Testis (tissue), 2 donors: ENCODE measurements at regions not wholly inside any gene's neighbourhood (a gene's known extent, or its start where the extent isn't known, plus 50 kb on each side); places are given as distances from the start of the nearest gene placed in this dataset.

Experiments used
- DNase-seq: peaks from one replicate; pipeline ENCODE4 v3.0.0-alpha.2; 2019
- H3K27ac ChIP-seq, 2 donors: fragments of 200-600 bp; sonication (generic); one replicate each; pipeline ENCODE4 v1.5.1; 2019
- H3K27me3 ChIP-seq: fragments of 200-600 bp; sonication (generic); one replicate; pipeline ENCODE4 v1.5.1; 2019
- H3K36me3 ChIP-seq: fragments of 200-600 bp; sonication (generic); one replicate; pipeline ENCODE4 v1.5.1; 2017; ENCODE audit warnings: low read depth; ENCODE audit errors: missing control alignments
- H3K4me1 ChIP-seq: fragments of 200-600 bp; sonication (generic); one replicate; pipeline ENCODE4 v1.5.1; 2019
- H3K4me3 ChIP-seq, 2 donors: fragments of 200-600 bp; sonication (generic); one replicate each; pipeline ENCODE4 v1.5.1; 2017 to 2019
- H3K9me3 ChIP-seq: fragments of 200-600 bp; sonication (generic); one replicate; pipeline ENCODE4 v1.5.1; 2017
- POLR2A ChIP-seq: fragments of 450-650 bp; IDR thresholded peaks from one replicate; pipeline ENCODE4 v1.6.1; 2017; ENCODE audit warnings: antibody characterized with exemption, mild to moderate bottlenecking, moderate library complexity
- WGBS, 2 donors: methylation state at CpG; one replicate each; pipeline ENCODE4 v1.1.5; 2018; 5-methylcytosine and 5-hydroxymethylcytosine counted together
- intact Hi-C: fragments of 100-400 bp; cut with DNase I; formaldehyde crosslinking; loops from one replicate; pipeline ENCODE4 v1.15.1; 2023; ENCODE audit warnings: low total_unique reads
- TF ChIP-seq, protein P1 (sequence below), 3 experiments: fragments of 450-650 bp in 2 of 3; fragments of 200-600 bp in 1 of 3; sonication (generic) in 1 of 3; IDR thresholded peaks; one replicate each; pipeline ENCODE4 v1.5.1; 2016 to 2019; ENCODE audit warnings: antibody characterized with exemption in 3 of 3, mild to moderate bottlenecking in 2 of 3, moderate library complexity in 1 of 3

DNA sequence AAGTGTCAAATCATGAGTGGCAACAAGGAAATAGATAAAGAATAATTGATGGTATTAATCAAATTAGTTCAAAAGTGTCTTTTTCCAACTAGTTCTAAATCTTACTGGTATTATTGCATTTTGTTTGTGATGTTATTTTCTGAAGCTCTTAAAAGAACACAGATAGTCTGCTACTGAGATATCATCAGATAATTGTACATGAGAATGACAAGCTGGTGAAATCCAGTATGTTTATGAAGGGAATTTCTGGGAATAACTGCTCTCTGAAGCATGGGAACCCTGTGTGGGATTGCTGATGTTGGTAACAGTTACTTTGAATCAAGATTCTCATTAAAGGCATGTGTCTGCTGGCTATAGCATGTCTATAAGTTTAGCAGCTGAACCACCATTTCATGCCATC, 190.3 kb upstream of the CDIN1 start:
- Histone ChIP-seq H3K27me3 (no peaks in the 10 kb centered on the region), H3K9me3 (no peaks in the 10 kb centered on the region), H3K36me3 (no peaks in the 10 kb centered on the region), H3K4me1 (no peaks in the 10 kb centered on the region), H3K27ac (no peak overlapping the region), H3K4me3 (no peak overlapping the region)
- TF ChIP-seq, protein P1, sequence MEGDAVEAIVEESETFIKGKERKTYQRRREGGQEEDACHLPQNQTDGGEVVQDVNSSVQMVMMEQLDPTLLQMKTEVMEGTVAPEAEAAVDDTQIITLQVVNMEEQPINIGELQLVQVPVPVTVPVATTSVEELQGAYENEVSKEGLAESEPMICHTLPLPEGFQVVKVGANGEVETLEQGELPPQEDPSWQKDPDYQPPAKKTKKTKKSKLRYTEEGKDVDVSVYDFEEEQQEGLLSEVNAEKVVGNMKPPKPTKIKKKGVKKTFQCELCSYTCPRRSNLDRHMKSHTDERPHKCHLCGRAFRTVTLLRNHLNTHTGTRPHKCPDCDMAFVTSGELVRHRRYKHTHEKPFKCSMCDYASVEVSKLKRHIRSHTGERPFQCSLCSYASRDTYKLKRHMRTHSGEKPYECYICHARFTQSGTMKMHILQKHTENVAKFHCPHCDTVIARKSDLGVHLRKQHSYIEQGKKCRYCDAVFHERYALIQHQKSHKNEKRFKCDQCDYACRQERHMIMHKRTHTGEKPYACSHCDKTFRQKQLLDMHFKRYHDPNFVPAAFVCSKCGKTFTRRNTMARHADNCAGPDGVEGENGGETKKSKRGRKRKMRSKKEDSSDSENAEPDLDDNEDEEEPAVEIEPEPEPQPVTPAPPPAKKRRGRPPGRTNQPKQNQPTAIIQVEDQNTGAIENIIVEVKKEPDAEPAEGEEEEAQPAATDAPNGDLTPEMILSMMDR (IDR thresholded peaks at IDR 0.05): no peak
- TF ChIP-seq POLR2A: no peak
- DNase-seq: no peak
- intact Hi-C loops: no loop called here

DNA sequence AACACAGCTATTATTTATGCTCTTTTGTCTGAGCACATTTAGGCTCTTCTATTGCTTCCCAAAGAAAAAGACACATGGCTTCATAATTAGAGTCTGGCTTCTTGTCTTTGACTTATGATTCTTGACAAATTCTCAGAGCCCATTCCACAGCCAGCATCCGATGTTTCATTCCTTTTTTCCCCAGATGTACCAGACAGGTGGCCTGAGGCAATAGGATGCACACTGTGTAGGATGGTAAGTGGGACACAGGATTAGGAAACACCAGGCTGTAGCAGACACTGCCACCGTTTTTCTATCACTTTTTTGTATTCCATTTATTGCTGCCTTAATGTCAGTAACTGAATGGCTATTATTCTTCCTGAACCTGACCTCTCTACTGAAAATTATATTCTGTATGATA, 188.9 kb upstream of the CDIN1 start:
- no peak for DNase-seq

DNA sequence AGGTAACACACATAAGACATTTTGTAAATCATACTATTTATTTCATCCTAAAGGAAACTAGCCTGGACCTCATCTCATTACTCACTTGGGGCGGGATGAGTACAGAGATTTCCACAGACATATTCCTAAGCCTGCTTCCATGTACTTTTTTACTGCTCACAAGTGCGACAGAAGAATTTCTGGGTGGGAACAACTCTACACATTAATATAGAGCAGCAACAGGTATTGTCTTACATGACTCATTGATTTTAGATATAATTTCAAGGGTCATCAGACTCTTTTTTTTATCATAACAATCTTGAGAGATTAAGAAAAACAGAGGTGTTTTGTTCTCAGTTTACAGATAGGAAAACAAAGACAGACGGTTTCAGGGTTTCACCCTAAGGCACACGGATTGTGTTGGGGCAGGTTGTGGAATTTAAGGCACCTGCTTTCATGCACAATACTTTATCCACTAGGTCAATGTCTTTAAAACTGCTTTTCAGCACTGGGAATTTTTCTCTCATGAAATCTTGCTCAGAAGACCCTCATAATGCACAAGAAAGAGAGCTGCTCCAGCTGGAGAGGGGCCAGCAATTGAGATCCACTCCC, 186.7 kb upstream of the CDIN1 start:
- Histone ChIP-seq H3K9me3 (no peaks in the 10 kb centered on the region), H3K4me1 (no peaks in the 10 kb centered on the region), H3K4me3 (no peak overlapping the region), H3K27me3 (no peaks in the 10 kb centered on the region), H3K36me3 (no peaks in the 10 kb centered on the region), H3K27ac (no peak overlapping the region)
- 58 to 63% methylated on average over 4 of the region's 4 CpGs for WGBS, 2 donors
- DNase-seq: no peak
- TF ChIP-seq POLR2A: no peak
- TF ChIP-seq, protein P1 (IDR thresholded peaks at IDR 0.05): no peak
- intact Hi-C loops: no loop called here

More for the DNA sequence above, 188.9 kb upstream of the CDIN1 start:
- 49 to 58% methylated on average over 2 of the region's 2 CpGs for WGBS, 2 donors
- TF ChIP-seq POLR2A: no peak
- TF ChIP-seq, protein P1 (IDR thresholded peaks at IDR 0.05): no peak
- H3K27me3 ChIP-seq: no peaks in the 10 kb centered on the region
- intact Hi-C loops: no loop called here
- H3K4me3 ChIP-seq: no peak overlapping the region
- H3K9me3 ChIP-seq: no peaks in the 10 kb centered on the region
- no peaks in the 10 kb centered on the region for H3K4me1 ChIP-seq
- no peak overlapping the region for H3K27ac ChIP-seq
- no peaks in the 10 kb centered on the region for H3K36me3 ChIP-seq

DNA sequence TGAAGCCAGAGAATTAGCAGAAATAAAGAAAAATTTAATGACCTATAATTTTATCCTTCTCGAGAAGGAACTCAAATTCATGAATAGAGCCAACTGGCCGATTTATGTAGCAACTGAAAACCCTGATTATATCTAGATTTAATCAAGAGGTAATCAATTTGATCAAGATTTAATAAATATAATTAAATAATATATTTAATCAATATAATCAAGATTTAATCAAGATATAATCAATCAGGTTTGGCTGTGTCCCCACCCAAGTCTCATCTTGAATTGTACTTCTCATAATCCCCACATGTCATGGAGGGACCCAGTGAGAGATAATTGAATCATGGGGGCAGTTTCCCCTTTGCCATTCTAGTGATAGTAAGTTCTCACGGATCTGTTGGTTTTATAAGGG, 181.2 kb upstream of the CDIN1 start:
- WGBS, 2 donors: 93 to 97% methylated on average over 3 of the region's 3 CpGs
- H3K9me3 ChIP-seq: no peaks in the 10 kb centered on the region
- no peaks in the 10 kb centered on the region for H3K36me3 ChIP-seq
- TF ChIP-seq POLR2A: no peak
- TF ChIP-seq, protein P1 (IDR thresholded peaks at IDR 0.05): no peak
- no peak overlapping the region for H3K27ac ChIP-seq
- peaks cover 3% of the 10 kb centered on the region for H3K4me1 ChIP-seq
- no peaks in the 10 kb centered on the region for H3K27me3 ChIP-seq
- intact Hi-C loops: no loop called here
- DNase-seq: no peak
- no peak overlapping the region for H3K4me3 ChIP-seq

DNA sequence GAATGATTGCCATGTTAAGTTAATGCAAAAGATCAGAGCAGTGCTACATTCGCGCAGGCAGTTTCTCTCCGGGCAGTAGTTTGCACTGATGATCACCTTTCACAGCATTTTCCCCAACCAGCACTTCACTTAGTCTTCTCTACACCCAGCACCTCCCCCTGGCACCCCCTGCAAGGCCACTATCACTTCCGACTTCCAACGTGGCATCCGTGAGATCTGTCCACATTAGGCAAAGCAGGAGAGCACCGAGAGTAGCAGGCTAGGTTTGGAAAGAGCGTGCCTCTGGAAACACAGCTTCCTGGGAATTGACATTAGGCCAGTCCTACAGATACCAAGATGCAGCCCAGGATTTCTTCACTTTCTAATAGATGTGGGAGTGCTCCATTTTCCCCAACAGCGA, 180.2 kb upstream of the CDIN1 start:
- no peaks in the 10 kb centered on the region for H3K36me3 ChIP-seq
- no peak overlapping the region for H3K4me3 ChIP-seq
- H3K9me3 ChIP-seq: no peaks in the 10 kb centered on the region
- TF ChIP-seq POLR2A: no peak
- TF ChIP-seq, protein P1 (IDR thresholded peaks at IDR 0.05): no peak
- DNase-seq: no peak
- 69 to 73% methylated on average over 9 of the region's 9 CpGs for WGBS, 2 donors
- H3K27me3 ChIP-seq: no peaks in the 10 kb centered on the region
- intact Hi-C loops: no loop called here
- peaks cover 3% of the 10 kb centered on the region for H3K4me1 ChIP-seq
- no peak overlapping the region for H3K27ac ChIP-seq
